DOHH2 (cell line): ENCODE measurements at regions not wholly inside any gene's neighbourhood (a gene's known extent, or its start where the extent isn't known, plus 50 kb on each side); places are given as distances from the start of the nearest gene placed in this dataset.

ENCODE experiments used
- EZH2phosphoT487 ChIP-seq: fragments of 200-600 bp; sonication (generic); IDR thresholded peaks from 2 replicates; pipeline ENCODE4 v1.6.1; 2017; ENCODE audit warnings: borderline replicate concordance, mild to moderate bottlenecking, antibody characterized with exemption, low read length, moderate library complexity, mixed read lengths
- TF ChIP-seq, protein P1 (sequence below): fragments of 200-600 bp; sonication (generic); IDR thresholded peaks from one replicate; pipeline ENCODE4 v1.5.1; 2014; ENCODE audit warnings: antibody characterized with exemption, mild to moderate bottlenecking, low read depth, low read length; ENCODE audit not compliant: poor library complexity, severe bottlenecking

GRCh38 chr9:103757062-103757461, 337.0 kb upstream of the SMC2 start:
- TF ChIP-seq, protein P1, sequence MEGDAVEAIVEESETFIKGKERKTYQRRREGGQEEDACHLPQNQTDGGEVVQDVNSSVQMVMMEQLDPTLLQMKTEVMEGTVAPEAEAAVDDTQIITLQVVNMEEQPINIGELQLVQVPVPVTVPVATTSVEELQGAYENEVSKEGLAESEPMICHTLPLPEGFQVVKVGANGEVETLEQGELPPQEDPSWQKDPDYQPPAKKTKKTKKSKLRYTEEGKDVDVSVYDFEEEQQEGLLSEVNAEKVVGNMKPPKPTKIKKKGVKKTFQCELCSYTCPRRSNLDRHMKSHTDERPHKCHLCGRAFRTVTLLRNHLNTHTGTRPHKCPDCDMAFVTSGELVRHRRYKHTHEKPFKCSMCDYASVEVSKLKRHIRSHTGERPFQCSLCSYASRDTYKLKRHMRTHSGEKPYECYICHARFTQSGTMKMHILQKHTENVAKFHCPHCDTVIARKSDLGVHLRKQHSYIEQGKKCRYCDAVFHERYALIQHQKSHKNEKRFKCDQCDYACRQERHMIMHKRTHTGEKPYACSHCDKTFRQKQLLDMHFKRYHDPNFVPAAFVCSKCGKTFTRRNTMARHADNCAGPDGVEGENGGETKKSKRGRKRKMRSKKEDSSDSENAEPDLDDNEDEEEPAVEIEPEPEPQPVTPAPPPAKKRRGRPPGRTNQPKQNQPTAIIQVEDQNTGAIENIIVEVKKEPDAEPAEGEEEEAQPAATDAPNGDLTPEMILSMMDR = no peak
- TF ChIP-seq EZH2phosphoT487 = no peak
